ENCODE measurements at regions not wholly inside any gene's neighbourhood (a gene's known extent, or its start where the extent isn't known, plus 50 kb on each side); places are given as distances from the start of the nearest gene placed in this dataset.
A peak's percentile ranks its signal among the peaks of the same experiment; 100 is the strongest.

DNA sequence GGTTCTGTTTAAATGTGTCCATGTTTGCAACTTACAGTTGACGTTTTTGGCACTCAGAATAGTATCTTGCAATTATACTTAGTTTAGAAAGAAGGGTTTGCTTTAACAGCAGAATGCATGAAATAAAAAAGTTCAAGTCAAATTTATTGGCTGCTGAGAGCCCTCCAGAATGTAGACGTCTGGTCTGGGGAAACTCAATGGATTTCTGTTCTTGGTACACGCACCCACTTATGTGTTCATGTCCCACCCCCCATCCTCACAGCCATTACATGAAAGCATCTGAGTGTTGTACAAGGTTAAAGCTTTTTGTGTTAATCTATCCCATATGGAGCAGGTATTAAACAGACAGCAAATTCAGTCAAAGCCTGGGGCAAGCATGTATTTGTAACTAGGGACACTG lies 219.5 kb downstream of the SOX11 start:
- Histone ChIP-seq H3K9me2 (replicated peaks; ENCODE audit: insufficient read depth) (no peaks in the 10 kb centered on the region), H4K20me1 (ENCODE audit: insufficient read depth, poor library complexity, severe bottlenecking) (no peaks in the 10 kb centered on the region), H3K4me2 (no peak overlapping the region), H3K9me3 (ENCODE audit: low read depth) (no peaks in the 10 kb centered on the region), H2AFZ (no peak overlapping the region), H3K36me3 (replicated peaks; ENCODE audit: insufficient read depth, low read depth) (no peaks in the 10 kb centered on the region), H3K27me3 (no peaks in the 10 kb centered on the region), H3K79me2 (no peaks in the 10 kb centered on the region), H3K4me3 (no peak overlapping the region), H3K27ac (peak overlapping the region; percentile 72), H3K4me1 (ENCODE audit: insufficient read depth) (peaks cover 11% of the 10 kb centered on the region)
- peak; percentile 33 for DNase-seq (ENCODE audit: low spot score)
- TF ChIP-seq, protein P1, sequence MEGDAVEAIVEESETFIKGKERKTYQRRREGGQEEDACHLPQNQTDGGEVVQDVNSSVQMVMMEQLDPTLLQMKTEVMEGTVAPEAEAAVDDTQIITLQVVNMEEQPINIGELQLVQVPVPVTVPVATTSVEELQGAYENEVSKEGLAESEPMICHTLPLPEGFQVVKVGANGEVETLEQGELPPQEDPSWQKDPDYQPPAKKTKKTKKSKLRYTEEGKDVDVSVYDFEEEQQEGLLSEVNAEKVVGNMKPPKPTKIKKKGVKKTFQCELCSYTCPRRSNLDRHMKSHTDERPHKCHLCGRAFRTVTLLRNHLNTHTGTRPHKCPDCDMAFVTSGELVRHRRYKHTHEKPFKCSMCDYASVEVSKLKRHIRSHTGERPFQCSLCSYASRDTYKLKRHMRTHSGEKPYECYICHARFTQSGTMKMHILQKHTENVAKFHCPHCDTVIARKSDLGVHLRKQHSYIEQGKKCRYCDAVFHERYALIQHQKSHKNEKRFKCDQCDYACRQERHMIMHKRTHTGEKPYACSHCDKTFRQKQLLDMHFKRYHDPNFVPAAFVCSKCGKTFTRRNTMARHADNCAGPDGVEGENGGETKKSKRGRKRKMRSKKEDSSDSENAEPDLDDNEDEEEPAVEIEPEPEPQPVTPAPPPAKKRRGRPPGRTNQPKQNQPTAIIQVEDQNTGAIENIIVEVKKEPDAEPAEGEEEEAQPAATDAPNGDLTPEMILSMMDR (IDR thresholded peaks at IDR 0.05; ENCODE audit: poor library complexity): no peak
- TF ChIP-seq EZH2phosphoT487 (IDR thresholded peaks at IDR 0.05; ENCODE audit: low read depth, severe bottlenecking, unreplicated experiment): no peak
- TF ChIP-seq EZH2 (IDR thresholded peaks at IDR 0.05; ENCODE audit: borderline replicate concordance): no peak
- 46% methylated on average over 3 of the region's 3 CpGs for WGBS (ENCODE audit: low lambda C conversion rate, missing lambda C conversion rate)

DNA sequence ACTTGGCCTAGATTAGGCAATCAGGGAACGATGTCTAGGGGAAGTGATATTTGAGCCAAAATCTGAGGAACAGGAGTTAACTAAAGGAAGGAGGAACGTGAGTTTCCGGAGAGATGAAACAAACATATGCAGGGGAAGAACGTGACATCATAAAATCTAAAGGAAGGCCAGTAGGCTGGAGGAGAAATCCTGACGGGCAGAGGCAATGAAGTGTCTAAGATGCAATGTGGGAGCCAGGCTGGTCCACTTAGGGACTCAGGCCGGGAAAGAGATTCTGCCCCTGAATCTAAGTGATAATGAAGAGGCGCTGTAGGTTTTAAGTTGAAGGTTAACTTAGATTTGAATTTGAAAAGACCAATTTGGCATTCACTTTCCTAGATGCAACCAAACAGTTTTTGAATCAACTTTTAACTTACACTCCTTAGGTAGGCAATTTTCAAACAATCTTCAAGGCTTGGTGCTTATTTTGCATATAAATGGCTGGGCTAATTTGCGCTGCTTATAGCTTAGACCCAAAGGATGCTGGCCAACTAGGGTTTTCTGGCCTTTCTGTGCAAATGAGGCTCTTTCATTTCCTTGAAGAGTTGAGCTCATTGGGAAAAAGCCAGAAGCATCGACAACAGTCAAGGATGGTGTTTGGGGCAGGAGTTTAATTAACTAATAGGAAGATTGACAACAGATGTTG lies 221.7 kb downstream of the SOX11 start:
- WGBS (ENCODE audit: low lambda C conversion rate, missing lambda C conversion rate): 74% methylated on average over 9 of the region's 9 CpGs
- peaks cover 11% of the 10 kb centered on the region for H3K4me1 ChIP-seq (ENCODE audit: insufficient read depth)
- DNase-seq (ENCODE audit: low spot score): no peak
- H3K36me3 ChIP-seq (replicated peaks; ENCODE audit: insufficient read depth, low read depth): no peaks in the 10 kb centered on the region
- no peak overlapping the region for H3K4me2 ChIP-seq
- TF ChIP-seq EZH2phosphoT487 (IDR thresholded peaks at IDR 0.05; ENCODE audit: low read depth, severe bottlenecking, unreplicated experiment) (no peak), EZH2 (IDR thresholded peaks at IDR 0.05; ENCODE audit: borderline replicate concordance) (no peak)
- TF ChIP-seq, protein P1 (IDR thresholded peaks at IDR 0.05; ENCODE audit: poor library complexity): no peak
- no peaks in the 10 kb centered on the region for H3K9me2 ChIP-seq (replicated peaks; ENCODE audit: insufficient read depth)
- H2AFZ ChIP-seq: no peak overlapping the region
- H3K4me3 ChIP-seq: no peak overlapping the region
- H3K79me2 ChIP-seq: no peaks in the 10 kb centered on the region
- H4K20me1 ChIP-seq (ENCODE audit: insufficient read depth, poor library complexity, severe bottlenecking): no peaks in the 10 kb centered on the region
- H3K9me3 ChIP-seq (ENCODE audit: low read depth): no peaks in the 10 kb centered on the region
- H3K27ac ChIP-seq: peak overlapping the region; percentile 39
- no peaks in the 10 kb centered on the region for H3K27me3 ChIP-seq

DNA sequence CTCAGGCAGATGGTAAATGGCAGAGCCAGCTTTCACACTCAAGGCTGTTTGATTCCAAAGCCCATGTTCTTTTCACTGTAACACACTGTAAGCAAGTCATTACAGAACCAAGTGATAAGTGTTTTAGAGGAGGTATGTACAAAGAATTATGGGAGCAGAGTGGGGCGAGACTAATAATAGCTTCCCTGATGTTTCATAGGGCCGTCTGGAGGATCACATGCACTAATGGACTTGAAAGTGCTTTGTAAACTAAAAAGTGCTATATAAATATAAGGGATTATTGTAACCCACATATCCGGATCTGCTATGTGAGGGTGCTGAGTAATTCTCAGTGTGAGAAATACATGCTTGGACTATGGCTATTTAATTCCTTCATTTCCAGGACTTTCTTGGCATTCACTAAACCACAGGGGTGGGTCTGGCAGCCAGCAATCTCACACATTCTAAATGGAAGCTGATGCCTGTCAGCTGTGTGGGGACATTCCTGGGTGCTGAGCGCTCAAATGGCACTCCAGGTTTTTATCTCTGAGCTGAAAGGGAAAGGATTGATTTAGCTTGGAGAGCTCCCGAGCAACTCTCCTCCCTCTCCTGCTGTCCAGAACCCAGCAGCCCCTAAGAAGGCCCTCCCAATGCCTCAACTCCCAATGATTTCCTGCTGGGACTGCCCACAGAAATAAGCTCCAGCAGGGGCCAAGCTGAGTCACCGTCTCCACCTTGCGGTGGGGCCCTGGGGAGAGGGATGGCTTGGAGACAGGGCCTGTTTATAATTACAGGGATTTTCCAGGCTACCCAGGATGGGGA lies 222.8 kb downstream of the SOX11 start:
- Histone ChIP-seq H3K4me1 (ENCODE audit: insufficient read depth) (peaks cover 11% of the 10 kb centered on the region), H3K27me3 (no peaks in the 10 kb centered on the region), H3K9me3 (ENCODE audit: low read depth) (no peaks in the 10 kb centered on the region), H3K4me3 (no peak overlapping the region), H3K36me3 (replicated peaks; ENCODE audit: insufficient read depth, low read depth) (no peaks in the 10 kb centered on the region), H4K20me1 (ENCODE audit: insufficient read depth, poor library complexity, severe bottlenecking) (no peaks in the 10 kb centered on the region), H2AFZ (no peak overlapping the region), H3K9me2 (replicated peaks; ENCODE audit: insufficient read depth) (no peaks in the 10 kb centered on the region), H3K27ac (peak overlapping the region; percentile 39), H3K79me2 (no peaks in the 10 kb centered on the region), H3K4me2 (peak overlapping the region; percentile 18)
- TF ChIP-seq EZH2phosphoT487 (IDR thresholded peaks at IDR 0.05; ENCODE audit: low read depth, severe bottlenecking, unreplicated experiment) (no peak), EZH2 (IDR thresholded peaks at IDR 0.05; ENCODE audit: borderline replicate concordance) (no peak)
- TF ChIP-seq, protein P1 (IDR thresholded peaks at IDR 0.05; ENCODE audit: poor library complexity): peak; percentile 34
- peak; percentile 74 for DNase-seq (ENCODE audit: low spot score)
- 24% methylated on average over 7 of the region's 7 CpGs for WGBS (ENCODE audit: low lambda C conversion rate, missing lambda C conversion rate)

Data from hepatocyte (in vitro differentiated cells).